Spinal cord (tissue), 9 donors: ENCODE measurements at regions not wholly inside any gene's neighbourhood (a gene's known extent, or its start where the extent isn't known, plus 50 kb on each side); places are given as distances from the start of the nearest gene placed in this dataset.

ENCODE experiments used
- DNase-seq, 6 donors: peaks; one replicate each; pipeline versions ENCODE4 v3.0.0 to v3.0.0-alpha.2; 2013 to 2015; ENCODE audit warnings: low spot score in 6 of 6, low read depth in 4 of 6
- H3K27ac ChIP-seq: one replicate; pipeline ENCODE4 v1.5.1; 2013; ENCODE audit warnings: low read depth, low read length, control low read depth
- H3K27me3 ChIP-seq: one replicate; pipeline ENCODE4 v1.6.1; 2013; ENCODE audit warnings: low read length; ENCODE audit not compliant: control insufficient read depth, insufficient read depth
- H3K36me3 ChIP-seq: one replicate; pipeline ENCODE4 v1.6.1; 2013; ENCODE audit warnings: low read length; ENCODE audit not compliant: control insufficient read depth, insufficient read depth
- H3K4me1 ChIP-seq: one replicate; pipeline ENCODE4 v1.6.1; 2013; ENCODE audit warnings: low read length; ENCODE audit not compliant: control insufficient read depth, insufficient read depth
- H3K4me3 ChIP-seq: one replicate; pipeline ENCODE4 v1.5.1; 2013; ENCODE audit warnings: low read depth, low read length, control low read depth
- H3K9me3 ChIP-seq: one replicate; pipeline ENCODE4 v1.6.1; 2013; ENCODE audit warnings: low read length; ENCODE audit not compliant: control insufficient read depth, insufficient read depth
- WGBS: methylation state at CpG from one replicate; pipeline ENCODE4 v1.1.5; 2013; ENCODE audit warnings: missing lambda C conversion rate; ENCODE audit not compliant: insufficient coverage; 5-methylcytosine and 5-hydroxymethylcytosine counted together
- donor health status: healthy.

GRCh38 chrX:138761380-138761779 is 49.9 kb upstream of the FGF13 start:
- Histone ChIP-seq H3K4me3 (no peak overlapping the region), H3K27me3 (peaks cover 6% of the 10 kb centered on the region), H3K27ac (no peak overlapping the region), H3K36me3 (no peaks in the 10 kb centered on the region), H3K4me1 (peaks cover 2% of the 10 kb centered on the region), H3K9me3 (no peaks in the 10 kb centered on the region)
- 83% methylated on average over 3 of the region's 3 CpGs for WGBS
- DNase-seq: no peak
